Gastroesophageal sphincter (tissue), 4 donors: ENCODE measurements at regions not wholly inside any gene's neighbourhood (a gene's known extent, or its start where the extent isn't known, plus 50 kb on each side); places are given as distances from the start of the nearest gene placed in this dataset.

Experiments
- ATAC-seq: fragments of 150-250 bp; one replicate; pipeline ENCODE4 v1.9.1; 2016; ENCODE audit warnings: mild to moderate bottlenecking, moderate library complexity
- H3K27ac ChIP-seq, 4 donors: fragments of 200-600 bp; sonication (generic) in 3 of 4; 1 replicate in 3 of 4; 2 replicates in 1 of 4; pipeline ENCODE4 v1.5.1; 2016 to 2019
- H3K27me3 ChIP-seq: fragments of 200-600 bp; sonication (generic); one replicate; pipeline ENCODE4 v1.5.1; 2019
- H3K36me3 ChIP-seq, 2 donors: fragments of 200-600 bp; sonication (generic); one replicate each; pipeline ENCODE4 v1.5.1; 2019; ENCODE audit warnings: control low read depth in 1 of 2
- H3K4me1 ChIP-seq, 3 donors: fragments of 200-600 bp; sonication (generic); 1 replicate in 2 of 3; 2 replicates in 1 of 3; pipeline ENCODE4 v1.5.1; 2016 to 2019; ENCODE audit warnings: control low read depth in 2 of 3
- H3K4me3 ChIP-seq, 2 donors: fragments of 200-600 bp; sonication (generic); one replicate each; pipeline ENCODE4 v1.5.1; 2019; ENCODE audit warnings: mild to moderate bottlenecking in 1 of 2, moderate library complexity in 1 of 2
- H3K9me3 ChIP-seq, 3 donors: fragments of 200-600 bp; sonication (generic); one replicate each; pipeline ENCODE4 v1.5.1; 2017 to 2019; ENCODE audit warnings: control low read depth in 2 of 3
- EP300 ChIP-seq: sonication (generic); formaldehyde crosslinking; IDR thresholded peaks from one replicate; pipeline ENCODE4 v1.6.1; 2017; ENCODE audit warnings: antibody characterized with exemption, mild to moderate bottlenecking
- POLR2A ChIP-seq, 2 donors: fragments of 450-650 bp; IDR thresholded peaks; one replicate each; pipeline ENCODE4 v1.6.1; 2017; ENCODE audit warnings: antibody characterized with exemption in 2 of 2, mild to moderate bottlenecking in 2 of 2, moderate library complexity in 1 of 2
- POLR2AphosphoS5 ChIP-seq: sonication (generic); formaldehyde crosslinking; IDR thresholded peaks from one replicate; pipeline ENCODE4 v1.6.1; 2017; ENCODE audit warnings: antibody characterized with exemption
- WGBS, 2 donors: methylation state at CpG; one replicate each; pipeline ENCODE4 v1.1.5; 2018; ENCODE audit warnings: low coverage in 1 of 2; 5-methylcytosine and 5-hydroxymethylcytosine counted together
- TF ChIP-seq, protein P1 (sequence below), 4 experiments: fragments of 200-600 bp in 2 of 4; fragments of 450-650 bp in 2 of 4; sonication (generic) in 1 of 4; IDR thresholded peaks; one replicate each; pipeline ENCODE4 v1.5.1; 2017 to 2019; ENCODE audit warnings: antibody characterized with exemption in 4 of 4, mild to moderate bottlenecking in 2 of 4, moderate library complexity in 2 of 4

DNA sequence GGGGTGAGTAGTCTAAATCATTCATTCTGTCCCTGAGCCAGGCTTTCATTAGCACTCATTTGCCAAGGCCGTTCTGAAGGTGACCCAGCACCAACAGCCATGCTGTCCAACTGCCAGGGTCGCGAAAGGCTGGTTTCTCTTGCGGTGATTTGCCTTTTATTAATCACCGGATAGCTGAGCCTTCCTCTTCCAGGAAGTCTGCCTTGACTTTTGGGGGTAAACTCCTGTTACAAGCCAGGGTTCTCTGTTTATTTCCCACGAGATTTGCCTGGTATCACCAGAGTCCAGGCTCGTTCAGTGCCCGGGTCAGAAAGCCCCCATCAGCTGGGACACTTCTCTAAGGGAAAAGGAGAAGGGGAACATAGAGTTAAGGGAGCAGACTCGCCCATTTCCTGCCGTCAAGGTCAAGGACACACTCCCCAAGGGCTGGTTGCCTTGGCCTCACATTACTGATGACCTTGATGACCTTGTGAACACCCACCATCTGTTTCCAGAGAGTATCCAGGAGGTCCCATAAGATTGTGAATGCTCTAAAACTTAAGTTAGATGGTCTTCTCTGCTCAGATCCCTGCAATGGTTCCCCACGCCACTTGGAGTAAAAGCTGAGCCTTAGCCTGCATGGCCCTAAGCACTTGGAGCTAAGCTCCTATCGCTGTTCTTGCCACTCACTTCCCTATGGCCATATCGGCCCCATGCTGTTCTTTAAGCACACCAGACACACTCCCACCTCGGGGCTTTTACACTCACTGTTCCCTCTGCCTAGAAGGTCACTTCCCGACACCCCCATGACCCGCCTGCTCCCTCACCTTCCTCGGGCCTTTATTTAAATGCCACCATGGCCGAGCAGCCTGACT is 96.0 kb upstream of the EPCAM start:
- peak overlapping the region in 1 of 2 donors; percentile 45 for H3K4me3 ChIP-seq
- H3K27ac ChIP-seq = peak overlapping the region; percentile 69 to 90 (median 82)
- ATAC-seq = no peak
- peaks cover 2 to 49% (median 23%) of the 10 kb centered on the region in 3 donors for H3K4me1 ChIP-seq
- TF ChIP-seq, protein P1, sequence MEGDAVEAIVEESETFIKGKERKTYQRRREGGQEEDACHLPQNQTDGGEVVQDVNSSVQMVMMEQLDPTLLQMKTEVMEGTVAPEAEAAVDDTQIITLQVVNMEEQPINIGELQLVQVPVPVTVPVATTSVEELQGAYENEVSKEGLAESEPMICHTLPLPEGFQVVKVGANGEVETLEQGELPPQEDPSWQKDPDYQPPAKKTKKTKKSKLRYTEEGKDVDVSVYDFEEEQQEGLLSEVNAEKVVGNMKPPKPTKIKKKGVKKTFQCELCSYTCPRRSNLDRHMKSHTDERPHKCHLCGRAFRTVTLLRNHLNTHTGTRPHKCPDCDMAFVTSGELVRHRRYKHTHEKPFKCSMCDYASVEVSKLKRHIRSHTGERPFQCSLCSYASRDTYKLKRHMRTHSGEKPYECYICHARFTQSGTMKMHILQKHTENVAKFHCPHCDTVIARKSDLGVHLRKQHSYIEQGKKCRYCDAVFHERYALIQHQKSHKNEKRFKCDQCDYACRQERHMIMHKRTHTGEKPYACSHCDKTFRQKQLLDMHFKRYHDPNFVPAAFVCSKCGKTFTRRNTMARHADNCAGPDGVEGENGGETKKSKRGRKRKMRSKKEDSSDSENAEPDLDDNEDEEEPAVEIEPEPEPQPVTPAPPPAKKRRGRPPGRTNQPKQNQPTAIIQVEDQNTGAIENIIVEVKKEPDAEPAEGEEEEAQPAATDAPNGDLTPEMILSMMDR (IDR thresholded peaks at IDR 0.05) = no peak
- TF ChIP-seq POLR2A (IDR thresholded peaks at IDR 0.05) = no peak
- TF ChIP-seq POLR2AphosphoS5 = no peak
- no peaks in the 10 kb centered on the region for H3K27me3 ChIP-seq
- H3K9me3 ChIP-seq = no peaks in the 10 kb centered on the region
- WGBS, 2 donors = 42 to 75% methylated on average over 4 to 7 of the region's 18 CpGs
- H3K36me3 ChIP-seq = no peaks in the 10 kb centered on the region

DNA sequence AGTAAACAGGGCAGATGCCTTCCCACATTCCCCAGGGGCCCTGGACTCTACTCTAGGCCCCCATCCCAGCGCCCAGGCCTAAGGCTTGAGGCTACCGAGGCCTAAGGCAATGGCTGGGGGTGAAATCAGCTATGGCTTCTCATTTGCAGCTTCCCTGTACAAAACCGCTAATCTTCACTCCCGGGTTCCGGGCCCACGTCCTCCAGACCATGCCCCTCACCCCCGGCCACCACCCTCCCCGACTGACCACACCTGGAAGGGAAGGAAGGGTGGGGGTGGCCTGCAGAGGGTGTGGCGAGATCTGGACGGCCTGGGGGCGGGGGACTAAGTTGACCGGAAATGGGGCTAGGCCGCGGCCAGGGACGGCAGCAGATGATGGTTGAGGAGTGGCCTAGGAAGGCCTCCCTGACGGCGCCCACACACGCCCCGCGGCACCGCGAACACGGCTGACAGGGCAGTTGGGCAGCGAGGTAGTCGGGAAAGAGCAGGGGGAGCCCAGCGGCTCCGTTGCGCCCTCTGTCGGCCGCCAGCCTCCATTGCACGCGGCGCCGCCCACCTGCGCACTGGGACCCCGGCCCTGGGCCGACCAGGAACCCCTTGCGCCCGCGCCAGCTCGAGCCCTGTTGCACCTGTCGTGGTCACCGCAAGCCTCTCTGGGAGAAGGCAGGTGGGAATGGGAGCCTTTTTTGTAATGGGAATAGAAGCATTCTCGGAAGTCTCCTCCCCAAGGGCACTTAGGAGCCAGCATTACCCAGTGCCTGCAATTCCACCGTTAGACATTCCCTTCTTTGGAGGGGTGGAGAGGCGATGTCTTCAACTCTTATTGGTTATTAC is 95.9 kb upstream of the CALM2 start:
- H3K27me3 ChIP-seq = no peaks in the 10 kb centered on the region
- TF ChIP-seq POLR2AphosphoS5 = peak; percentile 21
- TF ChIP-seq, protein P1 (IDR thresholded peaks at IDR 0.05) = peak; percentile 95 to 100 (median 98)
- TF ChIP-seq POLR2A (IDR thresholded peaks at IDR 0.05) = no peak
- TF ChIP-seq EP300 = no peak
- peak overlapping the region in 3 of 4 donors; percentile 69 to 90 (median 82) for H3K27ac ChIP-seq
- H3K36me3 ChIP-seq = no peaks in the 10 kb centered on the region
- no peaks in the 10 kb centered on the region for H3K9me3 ChIP-seq
- H3K4me1 ChIP-seq = peaks cover 2 to 49% (median 23%) of the 10 kb centered on the region in 3 donors
- ATAC-seq = peak; percentile 69
- 0 to 33% methylated on average over 2 to 4 of the region's 46 CpGs for WGBS, 2 donors
- peak overlapping the region; percentile 9 to 45 for H3K4me3 ChIP-seq

DNA sequence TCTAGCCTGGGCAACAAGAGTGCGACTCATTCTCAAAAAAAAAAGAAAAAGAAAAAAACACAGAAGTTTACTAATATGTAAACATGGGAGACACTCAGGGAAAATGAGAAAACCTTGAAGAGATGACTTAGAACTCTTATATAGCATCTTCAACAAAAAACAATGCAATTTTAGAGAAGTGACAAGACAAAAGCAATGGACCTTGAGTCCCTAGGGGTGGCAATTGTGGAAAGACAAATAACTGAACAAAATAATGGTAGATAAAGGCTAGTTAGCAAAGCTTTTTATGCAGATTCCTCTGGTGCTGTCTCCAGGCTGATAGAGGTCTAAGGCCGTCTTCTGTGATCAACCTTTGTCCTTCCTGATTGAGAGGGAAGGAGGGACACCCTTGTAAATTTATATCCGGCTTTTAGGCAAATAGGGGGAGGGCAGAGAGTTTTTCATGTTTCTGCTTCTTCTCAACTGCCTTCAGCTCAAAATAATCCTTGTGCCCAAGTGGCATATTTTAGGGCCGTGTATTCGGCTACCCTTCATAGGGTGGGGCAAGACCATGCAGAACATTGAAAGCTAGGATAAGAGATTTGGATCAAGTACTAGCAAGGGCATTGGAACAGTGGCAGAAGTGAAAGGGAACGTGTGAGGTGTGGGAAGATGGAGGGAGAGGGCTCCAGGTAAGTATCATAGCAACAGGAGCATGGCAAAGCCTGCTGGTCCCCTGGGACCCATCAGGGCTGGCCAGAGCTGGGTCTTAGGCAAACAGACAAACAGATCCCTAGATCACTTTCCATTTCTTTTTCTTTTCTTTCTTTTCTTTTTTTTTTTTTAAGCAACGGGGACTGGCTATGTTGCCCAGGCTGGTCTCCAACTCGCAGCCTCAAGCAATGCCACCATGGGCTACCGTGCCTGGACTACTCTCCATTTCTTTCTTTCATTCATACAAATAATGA is 95.0 kb upstream of the CALM2 start:
- Histone ChIP-seq H3K27ac (peak overlapping the region in 3 of 4 donors; percentile 69 to 90 (median 82)), H3K27me3 (no peaks in the 10 kb centered on the region), H3K9me3 (no peaks in the 10 kb centered on the region), H3K4me3 (no peak overlapping the region), H3K36me3 (no peaks in the 10 kb centered on the region), H3K4me1 (peaks cover 2 to 49% (median 23%) of the 10 kb centered on the region in 3 donors)
- TF ChIP-seq, protein P1 (IDR thresholded peaks at IDR 0.05) = no peak
- TF ChIP-seq POLR2AphosphoS5 (no peak), EP300 (no peak), POLR2A (IDR thresholded peaks at IDR 0.05) (no peak)
- no peak for ATAC-seq
- 81 to 90% methylated on average over 2 to 7 of the region's 9 CpGs for WGBS, 2 donors

DNA sequence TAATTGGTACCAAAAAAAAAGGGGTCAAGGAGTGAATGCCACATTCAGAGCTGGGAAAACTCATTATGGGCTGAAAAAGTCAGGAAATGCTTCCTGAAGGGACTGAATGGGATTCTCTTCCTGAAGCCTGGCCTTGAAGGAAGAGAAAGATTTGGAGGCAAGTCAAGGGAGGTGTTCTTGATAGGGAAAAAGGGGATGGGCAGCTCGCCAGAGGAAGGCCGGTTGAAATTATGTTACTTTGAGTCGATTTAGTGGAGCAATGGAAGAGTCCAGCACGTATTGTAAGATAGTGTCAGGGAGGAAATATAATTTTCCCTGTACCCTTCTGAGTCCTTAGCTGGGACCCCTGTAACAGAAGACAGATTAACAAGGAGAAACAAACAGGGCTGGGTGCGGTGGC is 94.1 kb upstream of the CALM2 start:
- Histone ChIP-seq H3K27ac (peak overlapping the region in 3 of 4 donors; percentile 13 to 69 (median 60)), H3K36me3 (no peaks in the 10 kb centered on the region), H3K27me3 (no peaks in the 10 kb centered on the region), H3K4me3 (no peak overlapping the region), H3K9me3 (no peaks in the 10 kb centered on the region), H3K4me1 (peaks cover 2 to 55% (median 23%) of the 10 kb centered on the region in 3 donors)
- no peak for ATAC-seq
- TF ChIP-seq POLR2AphosphoS5 (no peak), POLR2A (IDR thresholded peaks at IDR 0.05) (no peak), EP300 (no peak)
- TF ChIP-seq, protein P1 (IDR thresholded peaks at IDR 0.05) = no peak
- 79 to 89% methylated on average over 4 to 5 of the region's 5 CpGs for WGBS, 2 donors
